MCF 10A (cell line): ENCODE measurements at regions not wholly inside any gene's neighbourhood (a gene's known extent, or its start where the extent isn't known, plus 50 kb on each side); places are given as distances from the start of the nearest gene placed in this dataset.

Experiments
- BruUV-seq: library from RNA; stranded (reverse); fragments of 400-500 nt; replicated peaks from 2 replicates; lab custom pipeline; 2021; lab: Mats Ljungman, UMichigan
- CTCF ChIA-PET: fragments of 300-600 bp; sonication (Branson Sonifier 250); formaldehyde crosslinking; extraction: SDS; loops from one replicate; lab custom pipeline; 2021; ENCODE audit warnings: antibody characterized with exemption, inconsistent platforms; lab: Yijun Ruan, JAX
- POLR2A ChIA-PET: fragments of 300-600, 350-650 bp; sonication (Branson Sonifier 250); formaldehyde crosslinking; extraction: SDS; loops from one replicate; lab custom pipeline; 2020; ENCODE audit warnings: antibody characterized with exemption, inconsistent platforms; lab: Yijun Ruan, JAX
- DNase-seq: peaks from one replicate; pipeline ENCODE4 v3.0.0-alpha.2; 2018; ENCODE audit not compliant: unreplicated experiment
- H3K27ac Mint-ChIP-seq: one replicate; pipeline ENCODE4 v1.8.0; 2022; ENCODE audit warnings: mild to moderate bottlenecking, low read depth, mixed read lengths; ENCODE audit not compliant: unreplicated experiment
- H3K27me3 Mint-ChIP-seq: one replicate; pipeline ENCODE4 v1.8.0; 2022; ENCODE audit warnings: mixed read lengths; ENCODE audit not compliant: insufficient read depth, unreplicated experiment
- H3K36me3 Mint-ChIP-seq: one replicate; pipeline ENCODE4 v1.8.0; 2022; ENCODE audit warnings: mild to moderate bottlenecking, moderate library complexity, mixed read lengths; ENCODE audit not compliant: insufficient read depth, unreplicated experiment
- H3K4me1 Mint-ChIP-seq: one replicate; pipeline ENCODE4 v1.8.0; 2022; ENCODE audit warnings: mixed read lengths; ENCODE audit not compliant: insufficient read depth, unreplicated experiment
- H3K4me3 Mint-ChIP-seq: one replicate; pipeline ENCODE4 v1.8.0; 2022; ENCODE audit warnings: mild to moderate bottlenecking, moderate library complexity, mixed read lengths; ENCODE audit not compliant: unreplicated experiment
- H3K9me3 Mint-ChIP-seq: one replicate; pipeline ENCODE4 v1.8.0; 2022; ENCODE audit warnings: mixed read lengths; ENCODE audit not compliant: unreplicated experiment
- intact Hi-C: fragments of 100-400 bp; cut with micrococcal nuclease; formaldehyde crosslinking; loops from 2 replicates; pipeline ENCODE4 v1.14.1; 2022
- TF ChIP-seq, protein P1 (sequence below): fragments of 200-600 bp; IDR thresholded peaks from one replicate; pipeline ENCODE4 v1.8.0; 2022; ENCODE audit warnings: antibody characterized with exemption, mild to moderate bottlenecking; ENCODE audit not compliant: unreplicated experiment

DNA sequence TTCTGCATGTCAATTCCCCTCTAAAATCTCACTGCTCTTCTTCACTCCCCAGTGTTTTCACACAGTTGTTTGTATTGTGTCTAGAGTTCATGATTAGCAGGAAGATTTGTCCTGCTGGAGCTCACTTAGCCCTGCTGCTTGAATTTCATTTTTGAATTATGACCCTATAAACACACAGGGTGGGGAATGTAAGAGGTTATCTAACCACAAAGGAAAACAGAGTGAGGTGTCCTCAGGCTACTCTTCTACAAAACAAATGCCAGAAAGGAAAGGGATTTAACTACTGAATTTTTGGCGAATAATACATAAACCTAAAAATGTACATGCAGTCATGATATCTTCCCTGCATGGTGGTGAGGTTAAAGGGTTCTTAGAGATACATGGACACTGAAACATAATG lies 215.1 kb upstream of the CNTN4 start:
- no TSS peak for BruUV-seq
- H3K9me3 Mint-ChIP-seq: no peaks in the 10 kb centered on the region
- H3K4me3 Mint-ChIP-seq: no peak overlapping the region
- peak overlapping the region; percentile 75 for H3K27ac Mint-ChIP-seq
- DNase-seq: no peak
- no peaks in the 10 kb centered on the region for H3K36me3 Mint-ChIP-seq
- TF ChIP-seq, protein P1, sequence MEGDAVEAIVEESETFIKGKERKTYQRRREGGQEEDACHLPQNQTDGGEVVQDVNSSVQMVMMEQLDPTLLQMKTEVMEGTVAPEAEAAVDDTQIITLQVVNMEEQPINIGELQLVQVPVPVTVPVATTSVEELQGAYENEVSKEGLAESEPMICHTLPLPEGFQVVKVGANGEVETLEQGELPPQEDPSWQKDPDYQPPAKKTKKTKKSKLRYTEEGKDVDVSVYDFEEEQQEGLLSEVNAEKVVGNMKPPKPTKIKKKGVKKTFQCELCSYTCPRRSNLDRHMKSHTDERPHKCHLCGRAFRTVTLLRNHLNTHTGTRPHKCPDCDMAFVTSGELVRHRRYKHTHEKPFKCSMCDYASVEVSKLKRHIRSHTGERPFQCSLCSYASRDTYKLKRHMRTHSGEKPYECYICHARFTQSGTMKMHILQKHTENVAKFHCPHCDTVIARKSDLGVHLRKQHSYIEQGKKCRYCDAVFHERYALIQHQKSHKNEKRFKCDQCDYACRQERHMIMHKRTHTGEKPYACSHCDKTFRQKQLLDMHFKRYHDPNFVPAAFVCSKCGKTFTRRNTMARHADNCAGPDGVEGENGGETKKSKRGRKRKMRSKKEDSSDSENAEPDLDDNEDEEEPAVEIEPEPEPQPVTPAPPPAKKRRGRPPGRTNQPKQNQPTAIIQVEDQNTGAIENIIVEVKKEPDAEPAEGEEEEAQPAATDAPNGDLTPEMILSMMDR: no peak
- intact Hi-C loops: no loop called here
- no peaks in the 10 kb centered on the region for H3K27me3 Mint-ChIP-seq
- ChIA-PET POLR2A (no interaction called here), CTCF (no interaction called here)
- peaks cover 11% of the 10 kb centered on the region for H3K4me1 Mint-ChIP-seq

DNA sequence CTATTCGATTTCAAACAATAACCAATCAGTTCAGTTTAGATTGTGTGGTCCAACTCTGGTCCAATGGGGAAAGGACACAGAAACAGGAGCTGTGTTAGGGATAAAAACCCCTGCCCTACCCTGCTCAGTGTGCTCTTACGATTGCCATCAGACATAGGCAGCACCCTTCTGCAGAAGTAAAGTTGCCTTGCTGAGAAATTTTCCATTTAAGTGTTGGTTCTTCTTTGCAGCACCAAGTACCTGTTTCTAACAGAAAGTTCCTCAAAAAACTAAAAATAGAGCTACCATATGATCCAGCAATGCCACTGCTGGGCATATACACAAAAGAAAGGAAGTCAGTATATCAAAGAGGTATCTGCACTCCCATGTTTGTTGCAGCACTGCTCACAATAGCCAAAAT lies 206.2 kb upstream of the CNTN4 start:
- TF ChIP-seq, protein P1: no peak
- no TSS peak for BruUV-seq
- intact Hi-C loops: no loop called here
- Mint-ChIP-seq H3K36me3 (no peaks in the 10 kb centered on the region), H3K9me3 (peaks cover 7% of the 10 kb centered on the region), H3K27ac (no peak overlapping the region), H3K4me1 (no peaks in the 10 kb centered on the region), H3K4me3 (no peak overlapping the region), H3K27me3 (no peaks in the 10 kb centered on the region)
- ChIA-PET POLR2A (no interaction called here), CTCF (no interaction called here)
- no peak for DNase-seq

DNA sequence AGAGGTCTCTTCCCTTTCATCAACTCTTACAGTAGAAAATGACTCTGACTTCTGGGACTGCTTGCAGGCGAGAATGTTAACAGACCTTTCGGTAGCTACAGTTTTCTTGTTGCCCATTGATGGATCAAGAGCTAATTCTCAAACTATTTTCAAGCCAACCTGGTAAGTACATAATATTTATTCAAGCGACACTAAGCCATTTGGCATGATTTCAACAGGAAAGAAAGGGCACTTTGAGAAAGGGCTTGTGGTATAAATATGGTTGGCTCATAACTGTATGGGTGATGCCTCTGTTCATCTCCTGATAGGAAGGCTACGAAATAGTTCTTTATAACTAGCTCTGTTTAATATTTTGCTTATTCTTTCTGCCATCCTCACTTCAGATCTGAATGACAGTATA lies 196.2 kb upstream of the CNTN4 start:
- Mint-ChIP-seq H3K9me3 (no peaks in the 10 kb centered on the region), H3K4me1 (no peaks in the 10 kb centered on the region), H3K36me3 (no peaks in the 10 kb centered on the region), H3K4me3 (no peak overlapping the region), H3K27me3 (no peaks in the 10 kb centered on the region), H3K27ac (no peak overlapping the region)
- CTCF ChIA-PET: no interaction called here
- DNase-seq: no peak
- intact Hi-C loops: no loop called here
- TF ChIP-seq, protein P1: no peak
- POLR2A ChIA-PET: no interaction called here
- no TSS peak for BruUV-seq

DNA sequence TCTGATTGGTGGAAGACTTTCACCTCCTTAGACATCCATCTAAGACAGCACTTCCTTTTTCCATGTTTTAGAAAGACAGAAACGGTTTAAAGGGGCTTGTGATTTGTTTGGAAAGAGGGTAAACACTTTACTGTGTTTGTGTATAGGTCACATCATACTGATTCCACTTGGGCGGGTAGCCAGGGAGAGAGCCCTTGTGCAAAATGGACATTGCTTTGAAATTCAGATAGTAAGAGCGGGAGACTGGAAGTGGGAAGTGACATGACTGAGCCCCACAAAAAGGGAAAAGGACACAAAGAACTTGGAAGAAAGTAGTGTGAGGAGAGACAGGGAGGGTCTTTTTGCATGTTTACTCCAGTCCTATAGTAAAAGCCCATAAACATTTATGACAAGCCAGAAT lies 195.6 kb upstream of the CNTN4 start:
- no TSS peak for BruUV-seq
- Mint-ChIP-seq H3K9me3 (no peaks in the 10 kb centered on the region), H3K4me3 (no peak overlapping the region), H3K4me1 (no peaks in the 10 kb centered on the region), H3K27ac (no peak overlapping the region), H3K36me3 (no peaks in the 10 kb centered on the region), H3K27me3 (no peaks in the 10 kb centered on the region)
- no peak for DNase-seq
- intact Hi-C loops: no loop called here
- CTCF ChIA-PET: no interaction called here
- POLR2A ChIA-PET: no interaction called here
- TF ChIP-seq, protein P1: no peak
